ENCODE measurements at regions not wholly inside any gene's neighbourhood (a gene's known extent, or its start where the extent isn't known, plus 50 kb on each side); places are given as distances from the start of the nearest gene placed in this dataset.
A peak's percentile ranks its signal among the peaks of the same experiment; 100 is the strongest.
"Not testable (repeated sequence)": the region's sequence is repeated elsewhere in the genome, so short reads cannot be mapped to it uniquely, and the experiment has no call there.

GRCh38 chr4:38280323-38280706 lies 320.1 kb downstream of the PTTG2 start:
- no peak for DNase-seq

GRCh38 chr4:38281371-38282071 lies 321.3 kb downstream of the PTTG2 start:
- DNase-seq, result no peak

- DNase-seq, result no peak
Measured at GRCh38 chr4:38283724-38284123, 323.5 kb downstream of the PTTG2 start.

GRCh38 chr4:38284294-38285030 lies 324.3 kb downstream of the PTTG2 start:
- no peak for DNase-seq

GRCh38 chr4:38287101-38287851 lies 327.1 kb downstream of the PTTG2 start:
- no peak for DNase-seq

GRCh38 chr4:38289553-38289952 lies 329.4 kb downstream of the PTTG2 start:
- no peak for DNase-seq

GRCh38 chr4:38290366-38290765 lies 330.2 kb downstream of the PTTG2 start:
- DNase-seq, result no peak

- DNase-seq, result no peak
Measured at GRCh38 chr4:38290914-38291313, 330.7 kb downstream of the PTTG2 start.

GRCh38 chr4:38292529-38292928 lies 332.3 kb downstream of the PTTG2 start:
- DNase-seq, result no peak

- no peak for DNase-seq
Measured at GRCh38 chr4:38294238-38294637, 334.0 kb downstream of the PTTG2 start.

- DNase-seq, result no peak
Measured at GRCh38 chr4:38297061-38297460, 336.9 kb downstream of the PTTG2 start.

- no peak for DNase-seq
Measured at GRCh38 chr4:38298868-38299713, 338.9 kb downstream of the PTTG2 start.

- DNase-seq, result no peak
Measured at GRCh38 chr4:38302910-38303309, 342.7 kb downstream of the PTTG2 start.

GRCh38 chr4:38304460-38304859 lies 344.3 kb downstream of the PTTG2 start:
- not testable (repeated sequence) for DNase-seq

- DNase-seq, result no peak
Measured at GRCh38 chr4:38306482-38307071, 346.4 kb downstream of the PTTG2 start.

GRCh38 chr4:38308728-38309311 lies 348.6 kb downstream of the PTTG2 start:
- no peak for DNase-seq

- DNase-seq, result no peak
Measured at GRCh38 chr4:38309471-38309870, 349.3 kb downstream of the PTTG2 start.

- DNase-seq, result peak; percentile 53
Measured at GRCh38 chr4:38310446-38311043, 350.3 kb downstream of the PTTG2 start.

- no peak for DNase-seq
Measured at GRCh38 chr4:38311495-38312126, 351.4 kb downstream of the PTTG2 start.

- no peak for DNase-seq
Measured at GRCh38 chr4:38313175-38313574, 350.8 kb upstream of the KLF3 start.

- no peak for DNase-seq
Measured at GRCh38 chr4:38313999-38314561, 349.9 kb upstream of the KLF3 start.
